H1 (cell line): ENCODE measurements at regions not wholly inside any gene's neighbourhood (a gene's known extent, or its start where the extent isn't known, plus 50 kb on each side); places are given as distances from the start of the nearest gene placed in this dataset.

Experiments
- EP300 ChIP-seq, 2 experiments: IDR thresholded peaks; 1 replicate in 1 of 2; 2 replicates in 1 of 2; pipeline ENCODE4 v1.6.1; 2011 to 2012; ENCODE audit warnings: low read depth in 2 of 2, low read length in 2 of 2, mild to moderate bottlenecking in 2 of 2, borderline replicate concordance in 1 of 2, inconsistent platforms in 1 of 2, moderate library complexity in 1 of 2
- HDAC6 ChIP-seq: IDR thresholded peaks from one replicate; pipeline ENCODE4 v1.7.1; 2012; ENCODE audit warnings: low read depth, mild to moderate bottlenecking, inconsistent platforms, low read length, moderate library complexity
- RBBP5 ChIP-seq: IDR thresholded peaks from 2 replicates; pipeline ENCODE4 v1.7.1; 2012; ENCODE audit warnings: low read depth, mild to moderate bottlenecking, inconsistent platforms, low read length, moderate library complexity, borderline replicate concordance
- RXRA ChIP-seq: IDR thresholded peaks from 2 replicates; pipeline ENCODE4 v1.6.1; 2011; ENCODE audit warnings: low read depth, mild to moderate bottlenecking, low read length, moderate library complexity; ENCODE audit not compliant: insufficient read depth
- SIX5 ChIP-seq: IDR thresholded peaks from 2 replicates; pipeline ENCODE4 v1.6.1; 2011; ENCODE audit warnings: mild to moderate bottlenecking, low read depth, low read length

DNA sequence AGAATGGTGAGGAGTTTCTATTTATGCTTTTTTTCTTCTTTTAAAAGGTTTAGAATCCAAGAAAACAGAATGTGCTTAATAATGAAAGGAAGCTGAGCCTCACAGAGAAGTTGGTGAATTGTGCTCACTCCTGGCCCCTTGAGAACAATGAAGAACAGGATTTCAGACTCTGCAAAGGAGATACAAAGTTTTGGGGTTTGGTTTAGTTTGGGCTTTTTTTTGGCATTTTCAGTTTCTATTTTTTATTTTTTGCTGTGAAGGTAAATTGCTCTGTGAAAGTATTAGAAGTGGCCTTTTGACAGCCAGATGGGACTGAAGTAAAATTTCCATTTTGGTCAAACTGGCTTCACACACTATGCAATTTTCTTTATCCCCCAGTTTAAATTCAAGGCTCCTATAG lies 247.3 kb upstream of the GYPC start (continued):
- TF ChIP-seq RBBP5 (no peak), HDAC6 (no peak), RXRA (no peak), EP300 (IDR thresholded peaks at IDR 0.05; ENCODE audit: borderline replicate concordance in 1 of 2, low read depth in 2 of 2, low read length in 2 of 2) (no peak), SIX5 (no peak)
